ENCODE measurements at regions not wholly inside any gene's neighbourhood (a gene's known extent, or its start where the extent isn't known, plus 50 kb on each side); places are given as distances from the start of the nearest gene placed in this dataset.

GRCh38 chr13:87084192-87084591 is 587.0 kb upstream of the SLITRK5 start:
- no peaks in the 10 kb centered on the region for H3K36me3 ChIP-seq (ENCODE audit: control insufficient read depth, insufficient read depth, low read length)
- H3K9me3 ChIP-seq (ENCODE audit: control insufficient read depth, low read length), result no peaks in the 10 kb centered on the region
- 94 to 97% methylated on average over 5 of the region's 5 CpGs for WGBS, 2 experiments
- no peaks in the 10 kb centered on the region for H3K4me1 ChIP-seq (ENCODE audit: control insufficient read depth, insufficient read depth, low read length)
- H3K27ac ChIP-seq (ENCODE audit: insufficient read depth, low read depth, low read length, poor library complexity, severe bottlenecking), result no peak overlapping the region
- H3K27me3 ChIP-seq (ENCODE audit: control insufficient read depth, insufficient read depth, low read length, poor library complexity, severe bottlenecking), result no peaks in the 10 kb centered on the region
- H3K4me3 ChIP-seq (ENCODE audit: insufficient read depth, low read depth, low read length), result no peak overlapping the region

DNA sequence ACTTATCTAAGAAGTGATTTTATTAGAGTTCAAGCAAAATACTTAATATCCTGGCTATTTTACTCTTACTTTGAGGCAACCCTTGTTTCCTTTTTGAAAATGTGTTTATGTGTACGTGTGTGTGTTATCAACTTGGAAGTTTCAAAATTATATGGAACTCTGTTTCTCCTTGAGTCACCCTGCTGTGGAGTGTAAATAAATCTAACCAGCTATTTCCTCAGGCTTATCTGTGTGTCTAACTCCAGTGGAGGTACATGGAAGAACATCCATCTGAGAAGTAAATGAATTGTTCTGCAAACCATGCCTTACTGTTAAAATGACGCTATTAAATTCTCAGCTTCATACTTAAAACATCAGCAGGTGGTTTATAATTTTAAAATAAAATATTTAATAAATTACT is 583.4 kb upstream of the SLITRK5 start:
- no peaks in the 10 kb centered on the region for H3K9me3 ChIP-seq (ENCODE audit: control insufficient read depth, low read length)
- 65 to 86% methylated on average over 1 of the region's 2 CpGs for WGBS, 2 experiments
- H3K4me1 ChIP-seq (ENCODE audit: control insufficient read depth, insufficient read depth, low read length), result no peaks in the 10 kb centered on the region
- no peak overlapping the region for H3K4me3 ChIP-seq (ENCODE audit: insufficient read depth, low read depth, low read length)
- no peaks in the 10 kb centered on the region for H3K27me3 ChIP-seq (ENCODE audit: control insufficient read depth, insufficient read depth, low read length, poor library complexity, severe bottlenecking)
- H3K27ac ChIP-seq (ENCODE audit: insufficient read depth, low read depth, low read length, poor library complexity, severe bottlenecking), result no peak overlapping the region
- no peaks in the 10 kb centered on the region for H3K36me3 ChIP-seq (ENCODE audit: control insufficient read depth, insufficient read depth, low read length)

GRCh38 chr13:87089391-87089790 is 581.8 kb upstream of the SLITRK5 start:
- Histone ChIP-seq H3K4me3 (ENCODE audit: insufficient read depth, low read depth, low read length) (no peak overlapping the region), H3K9me3 (ENCODE audit: control insufficient read depth, low read length) (no peaks in the 10 kb centered on the region), H3K4me1 (ENCODE audit: control insufficient read depth, insufficient read depth, low read length) (peaks cover 9% of the 10 kb centered on the region), H3K36me3 (ENCODE audit: control insufficient read depth, insufficient read depth, low read length) (no peaks in the 10 kb centered on the region), H3K27me3 (ENCODE audit: control insufficient read depth, insufficient read depth, low read length, poor library complexity, severe bottlenecking) (no peaks in the 10 kb centered on the region), H3K27ac (ENCODE audit: insufficient read depth, low read depth, low read length, poor library complexity, severe bottlenecking) (no peak overlapping the region)
- 94 to 96% methylated on average over 4 of the region's 4 CpGs for WGBS, 2 experiments

GRCh38 chr13:87093399-87093798 is 577.8 kb upstream of the SLITRK5 start:
- Histone ChIP-seq H3K36me3 (ENCODE audit: control insufficient read depth, insufficient read depth, low read length) (no peaks in the 10 kb centered on the region), H3K27ac (ENCODE audit: insufficient read depth, low read depth, low read length, poor library complexity, severe bottlenecking) (no peak overlapping the region), H3K4me1 (ENCODE audit: control insufficient read depth, insufficient read depth, low read length) (peaks cover 9% of the 10 kb centered on the region), H3K9me3 (ENCODE audit: control insufficient read depth, low read length) (peaks cover 3% of the 10 kb centered on the region), H3K4me3 (ENCODE audit: insufficient read depth, low read depth, low read length) (no peak overlapping the region), H3K27me3 (ENCODE audit: control insufficient read depth, insufficient read depth, low read length, poor library complexity, severe bottlenecking) (no peaks in the 10 kb centered on the region)
- 100% methylated on average over 2 of the region's 2 CpGs for WGBS, 2 experiments

- no peaks in the 10 kb centered on the region for H3K36me3 ChIP-seq (ENCODE audit: control insufficient read depth, insufficient read depth, low read length)
- no peak overlapping the region for H3K27ac ChIP-seq (ENCODE audit: insufficient read depth, low read depth, low read length, poor library complexity, severe bottlenecking)
- peaks cover 9% of the 10 kb centered on the region for H3K4me1 ChIP-seq (ENCODE audit: control insufficient read depth, insufficient read depth, low read length)
- H3K4me3 ChIP-seq (ENCODE audit: insufficient read depth, low read depth, low read length), result no peak overlapping the region
- 49% methylated on average over 3 of the region's 3 CpGs for WGBS, 2 experiments
- no peaks in the 10 kb centered on the region for H3K27me3 ChIP-seq (ENCODE audit: control insufficient read depth, insufficient read depth, low read length, poor library complexity, severe bottlenecking)
- peaks cover 3% of the 10 kb centered on the region for H3K9me3 ChIP-seq (ENCODE audit: control insufficient read depth, low read length)
These were observed 576.5 kb upstream of the SLITRK5 start for GRCh38 chr13:87094646-87095045.

GRCh38 chr13:87100431-87100830 is 570.7 kb upstream of the SLITRK5 start:
- Histone ChIP-seq H3K4me3 (ENCODE audit: insufficient read depth, low read depth, low read length) (no peak overlapping the region), H3K27me3 (ENCODE audit: control insufficient read depth, insufficient read depth, low read length, poor library complexity, severe bottlenecking) (no peaks in the 10 kb centered on the region), H3K27ac (ENCODE audit: insufficient read depth, low read depth, low read length, poor library complexity, severe bottlenecking) (no peak overlapping the region), H3K4me1 (ENCODE audit: control insufficient read depth, insufficient read depth, low read length) (no peaks in the 10 kb centered on the region), H3K36me3 (ENCODE audit: control insufficient read depth, insufficient read depth, low read length) (no peaks in the 10 kb centered on the region), H3K9me3 (ENCODE audit: control insufficient read depth, low read length) (peaks cover 3% of the 10 kb centered on the region)
- WGBS, 2 experiments, result 96 to 98% methylated on average over 4 of the region's 5 CpGs

DNA sequence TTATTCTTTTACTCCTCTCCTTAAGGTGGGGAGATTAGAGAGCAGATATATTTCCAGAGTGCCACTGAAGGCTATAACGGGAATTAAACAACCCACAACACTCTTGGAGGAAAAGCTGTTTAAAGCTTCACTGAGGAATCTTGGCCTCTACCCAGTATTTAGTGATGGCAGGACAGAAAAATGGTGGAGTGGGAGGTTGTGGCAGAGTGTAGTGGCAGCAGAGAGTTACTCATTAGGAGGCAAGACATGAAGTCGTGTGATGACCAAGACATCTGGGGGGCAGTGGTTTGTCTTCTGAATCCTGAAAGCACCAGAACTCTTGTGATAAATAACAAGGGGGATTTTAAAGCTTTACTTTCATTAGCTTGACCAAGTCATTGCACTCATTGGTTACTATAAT is 563.5 kb upstream of the SLITRK5 start:
- no peaks in the 10 kb centered on the region for H3K9me3 ChIP-seq (ENCODE audit: control insufficient read depth, low read length)
- 93% methylated on average over 2 of the region's 2 CpGs for WGBS, 2 experiments
- no peaks in the 10 kb centered on the region for H3K4me1 ChIP-seq (ENCODE audit: control insufficient read depth, insufficient read depth, low read length)
- H3K4me3 ChIP-seq (ENCODE audit: insufficient read depth, low read depth, low read length), result no peak overlapping the region
- no peak overlapping the region for H3K27ac ChIP-seq (ENCODE audit: insufficient read depth, low read depth, low read length, poor library complexity, severe bottlenecking)
- H3K36me3 ChIP-seq (ENCODE audit: control insufficient read depth, insufficient read depth, low read length), result no peaks in the 10 kb centered on the region
- no peaks in the 10 kb centered on the region for H3K27me3 ChIP-seq (ENCODE audit: control insufficient read depth, insufficient read depth, low read length, poor library complexity, severe bottlenecking)

DNA sequence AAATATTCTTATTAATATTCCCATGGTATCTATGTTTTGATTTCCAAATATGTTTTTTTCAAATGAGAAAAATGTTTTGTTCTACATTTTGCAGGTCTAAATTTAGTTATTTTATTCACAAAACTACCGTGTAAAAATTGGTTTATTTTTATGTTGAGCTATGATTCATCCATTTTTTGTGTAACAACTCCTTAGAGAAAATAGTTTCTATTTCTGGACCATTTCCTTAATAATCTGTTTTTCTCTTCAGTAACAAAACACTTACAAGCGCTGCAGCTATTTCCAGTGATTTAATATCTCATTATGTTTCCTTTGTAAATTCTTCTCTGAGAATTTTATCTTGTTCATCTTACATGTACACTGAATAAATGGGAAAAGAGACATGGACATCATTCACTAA is 550.7 kb upstream of the SLITRK5 start:
- WGBS, 2 experiments, result 94% methylated on average over 2 of the region's 2 CpGs; no CpG with 5 or more reads in 1 of the 2 experiments
- H3K27me3 ChIP-seq (ENCODE audit: control insufficient read depth, insufficient read depth, low read length, poor library complexity, severe bottlenecking), result no peaks in the 10 kb centered on the region
- peaks cover 11% of the 10 kb centered on the region for H3K4me1 ChIP-seq (ENCODE audit: control insufficient read depth, insufficient read depth, low read length)
- no peak overlapping the region for H3K27ac ChIP-seq (ENCODE audit: insufficient read depth, low read depth, low read length, poor library complexity, severe bottlenecking)
- no peaks in the 10 kb centered on the region for H3K36me3 ChIP-seq (ENCODE audit: control insufficient read depth, insufficient read depth, low read length)
- no peak overlapping the region for H3K4me3 ChIP-seq (ENCODE audit: insufficient read depth, low read depth, low read length)
- no peaks in the 10 kb centered on the region for H3K9me3 ChIP-seq (ENCODE audit: control insufficient read depth, low read length)

DNA sequence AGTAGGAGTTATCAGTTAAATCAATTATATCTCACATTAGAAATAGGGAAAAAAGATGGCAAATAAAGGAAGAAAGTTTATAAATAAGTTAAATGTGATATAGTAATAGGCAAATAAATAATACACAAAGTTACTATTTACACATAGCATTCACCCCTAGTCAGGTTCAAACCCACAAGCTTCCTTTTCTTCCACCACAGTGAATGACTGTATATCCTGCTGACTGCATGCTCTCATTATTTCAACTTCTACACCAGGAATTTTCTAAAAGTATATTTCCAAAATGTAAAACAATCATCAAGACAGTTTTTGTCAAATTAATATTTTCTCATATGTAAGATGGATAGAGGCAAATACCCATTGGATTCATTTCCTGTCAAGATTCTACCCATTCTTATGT is 548.6 kb upstream of the SLITRK5 start:
- no peak overlapping the region for H3K27ac ChIP-seq (ENCODE audit: insufficient read depth, low read depth, low read length, poor library complexity, severe bottlenecking)
- no peaks in the 10 kb centered on the region for H3K36me3 ChIP-seq (ENCODE audit: control insufficient read depth, insufficient read depth, low read length)
- H3K9me3 ChIP-seq (ENCODE audit: control insufficient read depth, low read length), result no peaks in the 10 kb centered on the region
- H3K27me3 ChIP-seq (ENCODE audit: control insufficient read depth, insufficient read depth, low read length, poor library complexity, severe bottlenecking), result no peaks in the 10 kb centered on the region
- peaks cover 11% of the 10 kb centered on the region for H3K4me1 ChIP-seq (ENCODE audit: control insufficient read depth, insufficient read depth, low read length)
- H3K4me3 ChIP-seq (ENCODE audit: insufficient read depth, low read depth, low read length), result no peak overlapping the region

GRCh38 chr13:87123987-87124784 is 547.0 kb upstream of the SLITRK5 start:
- peaks cover 16% of the 10 kb centered on the region for H3K4me1 ChIP-seq (ENCODE audit: control insufficient read depth, insufficient read depth, low read length)
- no peak overlapping the region for H3K4me3 ChIP-seq (ENCODE audit: insufficient read depth, low read depth, low read length)
- WGBS, 2 experiments, result 42 to 47% methylated on average over 9 to 10 of the region's 10 CpGs
- no peaks in the 10 kb centered on the region for H3K36me3 ChIP-seq (ENCODE audit: control insufficient read depth, insufficient read depth, low read length)
- no peaks in the 10 kb centered on the region for H3K9me3 ChIP-seq (ENCODE audit: control insufficient read depth, low read length)
- H3K27ac ChIP-seq (ENCODE audit: insufficient read depth, low read depth, low read length, poor library complexity, severe bottlenecking), result no peak overlapping the region
- no peaks in the 10 kb centered on the region for H3K27me3 ChIP-seq (ENCODE audit: control insufficient read depth, insufficient read depth, low read length, poor library complexity, severe bottlenecking)

GRCh38 chr13:87124785-87125074 is 546.4 kb upstream of the SLITRK5 start:
- Histone ChIP-seq H3K36me3 (ENCODE audit: control insufficient read depth, insufficient read depth, low read length) (no peaks in the 10 kb centered on the region), H3K9me3 (ENCODE audit: control insufficient read depth, low read length) (no peaks in the 10 kb centered on the region), H3K27ac (ENCODE audit: insufficient read depth, low read depth, low read length, poor library complexity, severe bottlenecking) (no peak overlapping the region), H3K4me1 (ENCODE audit: control insufficient read depth, insufficient read depth, low read length) (peaks cover 20% of the 10 kb centered on the region), H3K27me3 (ENCODE audit: control insufficient read depth, insufficient read depth, low read length, poor library complexity, severe bottlenecking) (no peaks in the 10 kb centered on the region), H3K4me3 (ENCODE audit: insufficient read depth, low read depth, low read length) (no peak overlapping the region)
- WGBS, 2 experiments, result 67 to 78% methylated on average over 4 of the region's 4 CpGs

Data from ectodermal cell (in vitro differentiated cells).